ENCODE measurements at regions not wholly inside any gene's neighbourhood (a gene's known extent, or its start where the extent isn't known, plus 50 kb on each side); places are given as distances from the start of the nearest gene placed in this dataset.
"Not testable (repeated sequence)": the region's sequence is repeated elsewhere in the genome, so short reads cannot be mapped to it uniquely, and the experiment has no call there.

GRCh38 chr12:87529413-87529812, 499.8 kb downstream of the C12orf50 start:
- no peak for DNase-seq

- no peak for DNase-seq
Measured at GRCh38 chr12:87520968-87521367, 508.2 kb downstream of the C12orf50 start.

- no peak for DNase-seq
Measured at GRCh38 chr12:87518481-87518880, 510.7 kb downstream of the C12orf50 start.

- no peak for DNase-seq
Measured at GRCh38 chr12:87518036-87518435, 511.2 kb downstream of the C12orf50 start.

GRCh38 chr12:87513536-87514280, 515.5 kb downstream of the C12orf50 start:
- DNase-seq = no peak

- no peak for DNase-seq
Measured at GRCh38 chr12:87511371-87511770, 517.8 kb downstream of the C12orf50 start.

GRCh38 chr12:87509237-87509820, 519.9 kb downstream of the C12orf50 start:
- DNase-seq = no peak

- no peak for DNase-seq
Measured at GRCh38 chr12:87491598-87491997, 537.6 kb downstream of the C12orf50 start.

GRCh38 chr12:87491089-87491488, 538.1 kb downstream of the C12orf50 start:
- no peak for DNase-seq

- no peak for DNase-seq
Measured at GRCh38 chr12:87469295-87469694, 559.9 kb downstream of the C12orf50 start.

- DNase-seq = no peak
Measured at GRCh38 chr12:87467936-87468335, 561.3 kb downstream of the C12orf50 start.

- DNase-seq = no peak
Measured at GRCh38 chr12:87464565-87464964, 564.6 kb downstream of the C12orf50 start.

- DNase-seq = no peak
Measured at GRCh38 chr12:87444039-87444438, 585.2 kb downstream of the C12orf50 start.

GRCh38 chr12:87441511-87441910, 587.7 kb downstream of the C12orf50 start:
- DNase-seq = no peak

GRCh38 chr12:87439990-87440827, 589.0 kb downstream of the C12orf50 start:
- DNase-seq = no peak

- DNase-seq = no peak
Measured at GRCh38 chr12:87430444-87430843, 598.8 kb downstream of the C12orf50 start.

GRCh38 chr12:87428701-87429277, 600.4 kb downstream of the C12orf50 start:
- DNase-seq = no peak

GRCh38 chr12:87427770-87428169, 601.4 kb downstream of the C12orf50 start:
- DNase-seq = no peak

GRCh38 chr12:87425942-87426554, 603.2 kb downstream of the C12orf50 start:
- DNase-seq = no peak

- not testable (repeated sequence) for DNase-seq
Measured at GRCh38 chr12:87421233-87421632, 608.0 kb downstream of the C12orf50 start.

GRCh38 chr12:87413784-87414183, 615.4 kb downstream of the C12orf50 start:
- no peak for DNase-seq

- no peak for DNase-seq
Measured at GRCh38 chr12:87406926-87407325, 622.3 kb downstream of the C12orf50 start.

GRCh38 chr12:87405918-87406317, 623.3 kb downstream of the C12orf50 start:
- no peak for DNase-seq

All from RPMI8226 (cell line).